A673 (cell line): ENCODE measurements at regions not wholly inside any gene's neighbourhood (a gene's known extent, or its start where the extent isn't known, plus 50 kb on each side); places are given as distances from the start of the nearest gene placed in this dataset.

Experiments
- BruUV-seq: library from RNA; stranded (reverse); fragments of 400-500 nt; replicated peaks from 2 replicates; lab custom pipeline; 2021; lab: Mats Ljungman, UMichigan
- CTCF ChIA-PET: fragments of 300-600 bp; sonication (Branson Sonifier 250); formaldehyde crosslinking; loops from one replicate; lab custom pipeline; 2022; ENCODE audit warnings: antibody characterized with exemption; lab: Charles Lee
- POLR2A ChIA-PET: fragments of 300-600 bp; sonication (Branson Sonifier 250); formaldehyde crosslinking; loops from one replicate; lab custom pipeline; 2022; ENCODE audit warnings: antibody characterized with exemption; ENCODE audit not compliant: low non-redundant PET; lab: Charles Lee
- DNase-seq: peaks from one replicate; pipeline ENCODE4 v3.0.0-alpha.2; 2015; ENCODE audit warnings: low spot score
- H3K27ac ChIP-seq: fragments of 200-600 bp; sonication (generic); 2 replicates; pipeline ENCODE4 v1.5.1; 2016; ENCODE audit warnings: mixed run types, low read depth, mild to moderate bottlenecking, mixed read lengths, antibody characterized with exemption, low read length; ENCODE audit not compliant: poor library complexity, severe bottlenecking
- H3K27me3 ChIP-seq: fragments of 200-600 bp; sonication (generic); replicated peaks from 2 replicates; pipeline ENCODE4 v1.6.1; 2017; ENCODE audit warnings: mixed run types, low read depth, mild to moderate bottlenecking, mixed read lengths, antibody characterized with exemption, low read length; ENCODE audit not compliant: insufficient read depth, poor library complexity
- H3K36me3 ChIP-seq: fragments of 200-600 bp; sonication (generic); 2 replicates; pipeline ENCODE4 v1.6.1; 2016; ENCODE audit warnings: mixed run types, mild to moderate bottlenecking, mixed read lengths, antibody characterized with exemption, low read length; ENCODE audit not compliant: insufficient read depth, poor library complexity, severe bottlenecking
- H3K4me1 ChIP-seq: fragments of 200-600 bp; sonication (generic); 2 replicates; pipeline ENCODE4 v1.6.1; 2017; ENCODE audit warnings: mixed run types, mild to moderate bottlenecking, mixed read lengths, antibody characterized with exemption, low read length; ENCODE audit not compliant: insufficient read depth, poor library complexity, severe bottlenecking
- H3K4me3 ChIP-seq: fragments of 200-600 bp; sonication (generic); 2 replicates; pipeline ENCODE4 v1.5.1; 2016; ENCODE audit warnings: low read depth, mixed run types, mild to moderate bottlenecking, mixed read lengths, low read length; ENCODE audit not compliant: poor library complexity, severe bottlenecking
- H3K9me3 ChIP-seq: fragments of 200-600 bp; sonication (generic); 2 replicates; pipeline ENCODE4 v1.6.1; 2016; ENCODE audit warnings: mixed run types, low read depth, mild to moderate bottlenecking, mixed read lengths, antibody characterized with exemption, low read length; ENCODE audit not compliant: poor library complexity, severe bottlenecking
- EZH2 ChIP-seq: fragments of 200-600 bp; sonication (generic); IDR thresholded peaks from 2 replicates; pipeline ENCODE4 v1.6.1; 2017; ENCODE audit warnings: borderline replicate concordance, low read depth, mild to moderate bottlenecking, mixed read lengths, antibody characterized with exemption, low read length; ENCODE audit not compliant: poor library complexity, severe bottlenecking
- intact Hi-C: fragments of 100-400 bp; cut with micrococcal nuclease; formaldehyde crosslinking; loops from one replicate; pipeline ENCODE4 v1.10.0; 2022; ENCODE audit not compliant: unreplicated experiment
- TF ChIP-seq, protein P1 (sequence below): fragments of 300-800, 200-600 bp; sonication (generic); conservative IDR thresholded peaks from 2 replicates; pipeline ENCODE4 v1.5.1; 2017; ENCODE audit warnings: low read depth, mild to moderate bottlenecking, antibody characterized with exemption, low read length, moderate library complexity, mixed read lengths

- no peak for DNase-seq
- no peak overlapping the region for H3K4me3 ChIP-seq
- BruUV-seq: no TSS peak
- H3K4me1 ChIP-seq: no peaks in the 10 kb centered on the region
- H3K36me3 ChIP-seq: no peaks in the 10 kb centered on the region
- TF ChIP-seq, protein P1, sequence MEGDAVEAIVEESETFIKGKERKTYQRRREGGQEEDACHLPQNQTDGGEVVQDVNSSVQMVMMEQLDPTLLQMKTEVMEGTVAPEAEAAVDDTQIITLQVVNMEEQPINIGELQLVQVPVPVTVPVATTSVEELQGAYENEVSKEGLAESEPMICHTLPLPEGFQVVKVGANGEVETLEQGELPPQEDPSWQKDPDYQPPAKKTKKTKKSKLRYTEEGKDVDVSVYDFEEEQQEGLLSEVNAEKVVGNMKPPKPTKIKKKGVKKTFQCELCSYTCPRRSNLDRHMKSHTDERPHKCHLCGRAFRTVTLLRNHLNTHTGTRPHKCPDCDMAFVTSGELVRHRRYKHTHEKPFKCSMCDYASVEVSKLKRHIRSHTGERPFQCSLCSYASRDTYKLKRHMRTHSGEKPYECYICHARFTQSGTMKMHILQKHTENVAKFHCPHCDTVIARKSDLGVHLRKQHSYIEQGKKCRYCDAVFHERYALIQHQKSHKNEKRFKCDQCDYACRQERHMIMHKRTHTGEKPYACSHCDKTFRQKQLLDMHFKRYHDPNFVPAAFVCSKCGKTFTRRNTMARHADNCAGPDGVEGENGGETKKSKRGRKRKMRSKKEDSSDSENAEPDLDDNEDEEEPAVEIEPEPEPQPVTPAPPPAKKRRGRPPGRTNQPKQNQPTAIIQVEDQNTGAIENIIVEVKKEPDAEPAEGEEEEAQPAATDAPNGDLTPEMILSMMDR: no peak
- TF ChIP-seq EZH2: no peak
- intact Hi-C loops: loop anchor here (10.0 kb wide), 1 partner anchor 456 kb away; no protein-coding TSS in a partner anchor
- CTCF ChIA-PET: no interaction called here
- POLR2A ChIA-PET: no interaction called here
- H3K27ac ChIP-seq: no peak overlapping the region
- peaks cover 27% of the 10 kb centered on the region for H3K27me3 ChIP-seq
- H3K9me3 ChIP-seq: no peaks in the 10 kb centered on the region
These were observed 564.7 kb upstream of the PIK3C3 start for GRCh38 chr18:41390309-41390708.

DNA sequence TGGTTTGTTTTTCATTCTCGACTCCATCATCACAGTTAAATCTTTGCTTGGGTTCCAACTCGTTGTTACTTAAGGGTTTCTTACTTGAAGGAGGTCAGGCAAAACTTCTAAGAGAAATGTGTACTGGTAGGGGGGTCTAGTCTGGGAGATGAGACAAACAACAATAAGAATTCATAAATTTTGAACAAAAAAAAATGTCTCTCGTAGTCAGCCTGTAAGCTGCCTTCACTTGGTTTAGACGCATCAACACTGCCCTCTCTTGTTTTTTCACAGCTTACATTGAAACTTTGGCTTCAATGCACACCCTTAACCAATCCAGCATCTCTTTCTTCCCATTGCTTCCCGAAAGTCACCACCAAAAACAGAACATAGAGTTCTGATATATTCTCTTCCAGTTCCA lies 576.4 kb upstream of the PIK3C3 start:
- TF ChIP-seq, protein P1: peak; percentile 26; the same call in 1 of the 2 replicates
- TF ChIP-seq EZH2: no peak
- H3K27ac ChIP-seq: no peak overlapping the region
- intact Hi-C loops: no loop called here
- H3K36me3 ChIP-seq: no peaks in the 10 kb centered on the region
- H3K27me3 ChIP-seq: peaks cover 6% of the 10 kb centered on the region
- CTCF ChIA-PET: no interaction called here
- no TSS peak for BruUV-seq
- no peak overlapping the region for H3K4me3 ChIP-seq
- DNase-seq: peak; percentile 2
- H3K4me1 ChIP-seq: no peaks in the 10 kb centered on the region
- H3K9me3 ChIP-seq: no peaks in the 10 kb centered on the region
- POLR2A ChIA-PET: no interaction called here

DNA sequence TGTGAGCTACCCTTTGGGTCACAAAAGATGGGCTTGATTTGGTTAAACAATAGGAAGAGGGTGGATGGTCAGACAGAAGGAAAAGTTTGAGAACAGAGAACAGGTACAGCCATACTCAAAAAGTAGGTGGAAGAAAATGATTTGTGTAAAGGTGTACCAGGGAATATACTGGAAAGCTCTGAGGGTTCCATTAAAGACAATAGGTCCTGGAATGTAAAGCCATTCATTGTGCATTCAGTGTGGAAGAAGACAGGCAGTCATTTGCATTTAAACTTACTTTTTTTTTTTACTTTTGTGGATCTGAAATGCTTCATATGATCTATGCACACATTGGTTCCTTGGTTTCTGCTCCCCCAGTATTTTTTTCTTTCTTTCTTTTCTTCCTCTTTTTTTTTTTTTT lies 581.4 kb upstream of the PIK3C3 start:
- H3K4me3 ChIP-seq: no peak overlapping the region
- H3K27me3 ChIP-seq: no peaks in the 10 kb centered on the region
- no TSS peak for BruUV-seq
- H3K9me3 ChIP-seq: no peaks in the 10 kb centered on the region
- no peak for DNase-seq
- H3K36me3 ChIP-seq: no peaks in the 10 kb centered on the region
- H3K4me1 ChIP-seq: no peaks in the 10 kb centered on the region
- TF ChIP-seq, protein P1: no peak
- TF ChIP-seq EZH2: no peak
- intact Hi-C loops: no loop called here
- CTCF ChIA-PET: interaction anchor here (0.6 kb wide), 1 partner anchor 595 kb away, joined by 3 read pairs; no protein-coding TSS in a partner anchor
- no peak overlapping the region for H3K27ac ChIP-seq
- POLR2A ChIA-PET: no interaction called here
